ENCODE measurements at regions not wholly inside any gene's neighbourhood (a gene's known extent, or its start where the extent isn't known, plus 50 kb on each side); places are given as distances from the start of the nearest gene placed in this dataset.

- intact Hi-C loops (cut with DNase I), result no loop called here
- Histone ChIP-seq H3K27me3 (no peaks in the 10 kb centered on the region), H3K27ac (no peak overlapping the region)
Measured at GRCh38 chr14:104423701-104424405, 155.7 kb upstream of the C14orf180 start.

GRCh38 chr14:104424406-104425072 is 155.0 kb upstream of the C14orf180 start:
- WGBS, 4 donors, result 21 to 37% (median 30%) methylated on average over 10 to 24 of the region's 24 CpGs

More at GRCh38 chr14:104423701-104424405, 155.7 kb upstream of the C14orf180 start:
- no peaks in the 10 kb centered on the region for H3K4me1 ChIP-seq (replicated peaks in 1 of 2)
- 68 to 85% (median 77%) methylated on average over 14 to 17 of the region's 17 CpGs for WGBS, 4 donors
- DNase-seq, result peak in 1 of 7 donors; percentile 31
- H3K36me3 ChIP-seq (replicated peaks in 1 of 2), result no peaks in the 10 kb centered on the region
- no peak overlapping the region for H3K4me3 ChIP-seq
- TF ChIP-seq CTCF (IDR thresholded peaks at IDR 0.05) (no peak), POLR2A (IDR thresholded peaks at IDR 0.05) (no peak)
- no peaks in the 10 kb centered on the region for H3K9me3 ChIP-seq (replicated peaks in 1 of 3)

GRCh38 chr14:104425171-104425681 is 154.3 kb upstream of the C14orf180 start:
- Histone ChIP-seq H3K36me3 (replicated peaks in 1 of 2) (no peaks in the 10 kb centered on the region), H3K27me3 (no peaks in the 10 kb centered on the region), H3K27ac (no peak overlapping the region), H3K4me1 (replicated peaks in 1 of 2) (no peaks in the 10 kb centered on the region), H3K4me3 (no peak overlapping the region), H3K9me3 (replicated peaks in 1 of 3) (no peaks in the 10 kb centered on the region)
- intact Hi-C loops (cut with DNase I), result no loop called here
- TF ChIP-seq CTCF (IDR thresholded peaks at IDR 0.05) (no peak), POLR2A (IDR thresholded peaks at IDR 0.05) (no peak)
- DNase-seq, result peak in 1 of 7 donors; percentile 21
- 73 to 80% (median 76%) methylated on average over 4 to 16 of the region's 16 CpGs for whole genome bisulfite sequencing, 4 donors

More at GRCh38 chr14:104424406-104425072, 155.0 kb upstream of the C14orf180 start:
- TF ChIP-seq POLR2A (IDR thresholded peaks at IDR 0.05) (no peak), CTCF (IDR thresholded peaks at IDR 0.05) (no peak)
- Histone ChIP-seq H3K4me3 (no peak overlapping the region), H3K4me1 (replicated peaks in 1 of 2) (no peaks in the 10 kb centered on the region), H3K9me3 (replicated peaks in 1 of 3) (no peaks in the 10 kb centered on the region), H3K27me3 (no peaks in the 10 kb centered on the region), H3K27ac (no peak overlapping the region), H3K36me3 (replicated peaks in 1 of 2) (no peaks in the 10 kb centered on the region)
- peak in 1 of 7 donors; percentile 34 for DNase-seq
- intact Hi-C loops (cut with DNase I), result no loop called here

GRCh38 chr14:104425763-104426646 is 153.6 kb upstream of the C14orf180 start:
- WGBS, 4 donors, result 76 to 84% (median 82%) methylated on average over 11 to 20 of the region's 20 CpGs
- DNase-seq, result peak in 2 of 7 donors; percentile 1 to 35
- H3K27ac ChIP-seq, result no peak overlapping the region
- no peaks in the 10 kb centered on the region for H3K9me3 ChIP-seq (replicated peaks in 1 of 3)
- H3K36me3 ChIP-seq (replicated peaks in 1 of 2), result no peaks in the 10 kb centered on the region
- intact Hi-C loops (cut with DNase I), result no loop called here
- no peak overlapping the region for H3K4me3 ChIP-seq
- H3K4me1 ChIP-seq (replicated peaks in 1 of 2), result no peaks in the 10 kb centered on the region
- no peak for TF ChIP-seq CTCF (IDR thresholded peaks at IDR 0.05)
- TF ChIP-seq POLR2A (IDR thresholded peaks at IDR 0.05), result no peak
- no peaks in the 10 kb centered on the region for H3K27me3 ChIP-seq

All from adrenal gland (tissue), 9 donors.